ENCODE measurements at regions not wholly inside any gene's neighbourhood (a gene's known extent, or its start where the extent isn't known, plus 50 kb on each side); places are given as distances from the start of the nearest gene placed in this dataset.
A peak's percentile ranks its signal among the peaks of the same experiment; 100 is the strongest.

GRCh38 chr2:182636699-182637098, 79.4 kb upstream of the DNAJC10 start:
- no peaks in the 10 kb centered on the region for H3K4me1 ChIP-seq
- no peak overlapping the region for H3K27ac ChIP-seq
- intact Hi-C loops (cut with DNase I): no loop called here
- DNase-seq (no peak), ATAC-seq (no peak)
- TF ChIP-seq CTCF (IDR thresholded peaks at IDR 0.05): no peak
- no peaks in the 10 kb centered on the region for H3K9me3 ChIP-seq
- H3K27me3 ChIP-seq: no peaks in the 10 kb centered on the region
- H3K4me3 ChIP-seq: no peak overlapping the region
- no peaks in the 10 kb centered on the region for H3K36me3 ChIP-seq

DNA sequence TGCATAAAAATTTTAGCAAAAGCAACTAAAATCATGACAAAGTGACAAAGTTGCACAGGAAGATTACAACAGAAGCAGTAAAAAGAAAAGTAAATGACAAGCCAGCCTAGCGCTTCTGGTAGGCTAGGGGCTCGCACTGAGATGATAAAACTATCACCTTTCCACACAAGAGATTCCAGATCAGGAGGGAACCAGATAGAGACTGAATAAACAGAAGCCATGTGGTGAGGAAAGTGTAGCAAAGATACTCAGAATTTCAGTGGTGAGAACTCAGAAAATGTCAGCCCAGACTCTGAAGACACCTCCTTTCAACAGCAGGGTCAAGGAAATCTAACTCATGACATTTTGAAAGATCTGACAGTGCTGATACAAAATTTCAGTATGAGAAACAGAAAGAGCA, 77.4 kb upstream of the DNAJC10 start:
- Histone ChIP-seq H3K9me3 (no peaks in the 10 kb centered on the region), H3K4me1 (no peaks in the 10 kb centered on the region), H3K4me3 (no peak overlapping the region), H3K27me3 (no peaks in the 10 kb centered on the region), H3K36me3 (no peaks in the 10 kb centered on the region), H3K27ac (no peak overlapping the region)
- intact Hi-C loops (cut with DNase I): no loop called here
- no peak for TF ChIP-seq CTCF (IDR thresholded peaks at IDR 0.05)
- DNase-seq (no peak), ATAC-seq (no peak)

- ATAC-seq (no peak), DNase-seq (no peak)
- intact Hi-C loops (cut with DNase I): no loop called here
- TF ChIP-seq CTCF (IDR thresholded peaks at IDR 0.05): no peak
- Histone ChIP-seq H3K9me3 (no peaks in the 10 kb centered on the region), H3K4me3 (no peak overlapping the region), H3K27ac (no peak overlapping the region), H3K27me3 (no peaks in the 10 kb centered on the region), H3K4me1 (no peaks in the 10 kb centered on the region), H3K36me3 (no peaks in the 10 kb centered on the region)
These were observed 76.1 kb upstream of the DNAJC10 start for GRCh38 chr2:182639971-182640370.

DNA sequence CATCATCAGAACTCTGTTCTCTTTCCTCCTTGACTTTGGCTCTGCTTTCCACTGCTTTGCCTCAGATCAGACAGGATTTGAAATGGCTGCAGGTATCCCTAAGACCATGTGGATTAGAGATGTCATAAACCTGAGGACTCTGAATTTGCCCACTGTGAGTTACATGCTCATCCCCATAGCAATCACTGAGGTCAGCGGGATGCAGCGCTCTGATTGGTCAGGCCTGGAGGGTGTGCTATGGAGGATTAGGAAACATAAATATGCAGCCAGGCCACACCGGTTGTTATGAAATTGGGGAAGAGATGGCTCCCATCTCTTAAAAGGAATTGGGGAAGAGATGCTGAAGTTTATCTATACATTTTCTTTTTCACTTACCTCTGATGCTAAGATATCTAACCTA, 73.7 kb upstream of the DNAJC10 start:
- Histone ChIP-seq H3K9me3 (no peaks in the 10 kb centered on the region), H3K4me1 (no peaks in the 10 kb centered on the region), H3K4me3 (no peak overlapping the region), H3K36me3 (no peaks in the 10 kb centered on the region), H3K27ac (no peak overlapping the region), H3K27me3 (no peaks in the 10 kb centered on the region)
- intact Hi-C loops (cut with DNase I): no loop called here
- DNase-seq: peak; percentile 80
- ATAC-seq: peak; percentile 91
- TF ChIP-seq CTCF (IDR thresholded peaks at IDR 0.05): no peak

- Histone ChIP-seq H3K4me1 (no peaks in the 10 kb centered on the region), H3K27ac (no peak overlapping the region), H3K4me3 (no peak overlapping the region), H3K9me3 (no peaks in the 10 kb centered on the region), H3K27me3 (no peaks in the 10 kb centered on the region), H3K36me3 (no peaks in the 10 kb centered on the region)
- intact Hi-C loops (cut with DNase I): no loop called here
- no peak for ATAC-seq
- TF ChIP-seq CTCF (IDR thresholded peaks at IDR 0.05): no peak
- DNase-seq: no peak
These were observed 69.1 kb upstream of the DNAJC10 start for GRCh38 chr2:182646763-182647498.

DNA sequence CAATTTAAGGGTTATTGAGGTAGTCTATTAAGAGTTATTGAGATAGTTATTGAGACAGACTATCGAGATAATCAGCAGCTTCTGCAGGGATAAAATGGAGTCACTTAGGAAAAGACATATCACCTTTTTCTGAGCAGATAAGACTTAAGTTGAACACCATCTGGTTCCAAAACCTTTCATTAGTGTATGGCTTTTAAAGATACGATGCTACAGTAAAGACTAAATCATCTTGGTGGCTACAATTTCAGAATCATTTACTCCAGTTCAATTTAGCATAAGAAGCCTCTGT, 68.6 kb upstream of the DNAJC10 start:
- Histone ChIP-seq H3K4me3 (no peak overlapping the region), H3K4me1 (no peaks in the 10 kb centered on the region), H3K9me3 (no peaks in the 10 kb centered on the region), H3K27me3 (no peaks in the 10 kb centered on the region), H3K27ac (no peak overlapping the region), H3K36me3 (no peaks in the 10 kb centered on the region)
- intact Hi-C loops (cut with DNase I): no loop called here
- DNase-seq: no peak
- TF ChIP-seq CTCF (IDR thresholded peaks at IDR 0.05): no peak
- ATAC-seq: no peak

All from upper lobe of right lung (tissue), 1 donor.